ENCODE measurements at regions not wholly inside any gene's neighbourhood (a gene's known extent, or its start where the extent isn't known, plus 50 kb on each side); places are given as distances from the start of the nearest gene placed in this dataset.

DNA sequence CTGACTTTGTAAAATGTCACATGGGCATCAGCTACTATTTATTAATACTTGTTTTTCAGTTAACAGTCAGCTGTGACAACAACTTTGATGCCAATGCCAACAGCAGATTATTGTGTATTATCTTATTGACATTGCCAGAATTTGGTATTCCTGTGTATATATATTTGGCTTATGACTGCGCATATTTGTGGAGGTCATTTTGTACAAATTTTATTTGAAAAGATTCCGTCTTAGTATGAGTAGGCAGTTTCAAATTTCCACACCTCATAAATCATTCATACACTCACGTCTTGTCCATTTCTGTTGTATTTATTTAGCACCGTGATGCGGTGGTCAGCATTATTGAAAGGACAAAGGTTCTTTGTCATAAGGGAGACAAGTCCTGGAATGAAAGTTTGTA is 558.2 kb upstream of the NDST4 start:
- TF ChIP-seq POLR2AphosphoS5 (IDR thresholded peaks at IDR 0.05; ENCODE audit: low read depth, low read length) (no peak), POLR2A (IDR thresholded peaks at IDR 0.05; ENCODE audit: low read depth, low read length) (no peak), TAF1 (IDR thresholded peaks at IDR 0.05; ENCODE audit: borderline replicate concordance, low read depth, low read length) (no peak)
